ENCODE measurements at regions not wholly inside any gene's neighbourhood (a gene's known extent, or its start where the extent isn't known, plus 50 kb on each side); places are given as distances from the start of the nearest gene placed in this dataset.
"Not testable (repeated sequence)": the region's sequence is repeated elsewhere in the genome, so short reads cannot be mapped to it uniquely, and the experiment has no call there.

DNA sequence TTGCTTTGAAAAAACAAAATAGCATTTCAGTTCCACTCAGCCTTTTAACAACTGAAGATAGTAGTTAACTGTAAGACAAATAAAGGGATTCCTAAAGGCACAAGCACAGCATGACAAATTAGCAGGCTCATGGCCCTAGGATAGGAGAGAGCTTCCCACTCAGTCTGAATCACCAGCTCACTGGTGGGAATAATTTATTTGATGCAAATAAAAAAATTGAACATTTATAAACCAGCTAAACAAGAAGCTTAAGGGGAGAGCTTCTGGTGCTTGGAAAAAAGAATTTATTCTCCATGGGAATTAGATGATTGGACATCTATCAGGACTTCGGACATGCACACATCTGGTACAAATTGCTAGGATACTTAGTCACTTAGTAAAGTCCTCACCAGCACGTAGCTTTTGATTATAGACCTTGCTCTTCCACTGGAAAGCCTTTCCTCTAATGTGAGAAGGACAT lies 294.1 kb upstream of the TNC start:
- no peak for DNase-seq

DNA sequence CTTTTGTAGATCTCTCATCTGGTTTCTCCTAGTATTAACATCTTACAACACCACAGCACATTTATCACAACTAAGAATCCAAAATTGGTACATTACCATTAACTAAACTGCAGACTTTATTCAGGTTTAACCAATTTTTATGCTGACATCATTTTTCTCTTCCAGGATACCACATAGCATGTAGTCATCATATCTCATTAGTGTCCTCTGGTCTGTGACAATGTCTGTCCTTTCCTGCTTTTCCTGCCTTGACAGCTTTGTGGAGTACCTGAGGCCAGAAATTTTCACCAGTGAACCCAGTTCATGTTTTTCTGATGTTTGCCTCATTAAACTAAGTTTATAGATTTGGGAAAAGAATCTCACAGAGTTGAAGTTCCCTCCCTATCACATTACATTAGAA lies 294.7 kb upstream of the TNC start:
- DNase-seq: no peak

DNA sequence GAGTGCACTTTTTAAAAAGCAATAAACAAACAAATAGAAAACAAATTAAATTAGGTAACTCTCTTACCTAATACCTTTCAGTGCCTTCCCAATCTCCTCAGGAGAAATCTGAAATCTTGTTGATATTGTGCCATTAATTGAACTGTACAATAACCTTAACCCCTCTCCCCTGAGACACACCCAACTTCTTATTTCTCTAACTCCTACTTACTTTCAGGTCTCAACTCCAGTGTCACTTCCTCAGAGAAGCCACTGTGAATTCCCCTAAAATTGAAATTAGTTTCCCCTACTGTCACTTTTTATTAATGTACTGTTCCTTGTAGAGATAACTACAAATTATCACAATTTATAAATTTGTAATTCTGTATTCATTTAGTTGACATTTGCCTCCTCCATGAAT lies 295.3 kb upstream of the TNC start:
- no peak for DNase-seq

- no peak for DNase-seq
Measured at GRCh38 chr9:115413766-115414382, 295.9 kb upstream of the TNC start.

GRCh38 chr9:115414561-115414960 lies 296.6 kb upstream of the TNC start:
- DNase-seq: no peak

- no peak for DNase-seq
Measured at GRCh38 chr9:115415450-115415849, 297.5 kb upstream of the TNC start.

DNA sequence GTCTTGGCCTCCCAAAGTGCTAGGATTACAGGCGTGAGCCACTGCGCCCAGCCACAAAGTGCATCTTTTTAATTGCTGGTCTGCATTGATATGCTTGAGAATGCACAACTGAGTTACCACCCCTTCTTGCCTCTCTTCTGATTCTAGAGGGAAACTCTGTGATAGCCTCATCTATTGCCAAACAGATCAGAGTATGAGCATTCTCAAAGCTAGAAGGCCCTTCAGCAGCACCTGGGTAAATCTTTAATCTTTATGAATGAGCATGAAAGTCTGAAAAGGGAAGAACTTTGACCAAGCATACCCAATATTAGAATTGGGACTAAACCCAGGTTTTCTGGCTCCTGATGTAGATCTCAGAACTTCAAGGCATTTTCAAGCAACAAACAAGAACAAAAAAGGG lies 298.3 kb upstream of the TNC start:
- no peak for DNase-seq

- not testable (repeated sequence) for DNase-seq
Measured at GRCh38 chr9:115418181-115418580, 300.2 kb upstream of the TNC start.

- no peak for DNase-seq
Measured at GRCh38 chr9:115422932-115423440, 305.0 kb upstream of the TNC start.

- no peak for DNase-seq
Measured at GRCh38 chr9:115423646-115424045, 305.7 kb upstream of the TNC start.

GRCh38 chr9:115425601-115426000 lies 307.6 kb upstream of the TNC start:
- DNase-seq: no peak

DNA sequence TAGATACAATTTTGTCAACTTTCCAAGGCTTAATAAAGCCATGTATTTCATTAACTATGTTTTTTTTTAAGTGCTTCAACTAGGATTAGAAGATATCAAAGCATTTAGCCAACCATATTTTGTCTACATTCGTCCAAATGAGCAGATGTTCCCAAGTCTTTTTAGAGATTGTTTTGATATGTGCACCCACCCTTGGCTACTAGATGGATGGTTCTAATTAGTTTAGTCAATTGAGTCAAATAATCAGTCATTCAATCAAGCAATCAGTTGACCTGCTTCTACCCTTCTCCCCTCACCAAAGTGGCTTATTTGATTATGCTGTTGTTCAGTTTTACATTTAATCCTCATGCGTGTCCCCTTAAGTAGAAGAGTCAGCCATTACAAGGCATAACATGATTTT lies 319.5 kb upstream of the TNC start:
- no peak for DNase-seq

DNA sequence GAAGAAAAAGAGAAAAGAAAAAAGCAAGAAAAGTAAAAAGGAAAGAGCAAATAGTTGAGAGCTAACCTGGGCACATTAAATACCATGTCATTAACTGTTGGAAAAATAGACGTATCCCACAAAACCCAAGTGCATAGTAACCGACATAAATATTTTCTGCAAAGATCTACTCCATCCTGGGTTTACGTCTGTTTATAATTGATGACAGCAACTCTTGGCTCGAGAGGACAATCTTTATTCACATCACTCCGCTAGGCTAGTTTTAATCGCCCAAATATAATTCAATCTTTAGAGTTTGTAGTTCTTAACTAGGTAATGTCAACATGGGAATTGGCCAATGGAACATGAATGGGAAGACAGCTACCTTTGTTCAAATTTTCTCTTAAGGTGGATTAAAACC lies 321.7 kb upstream of the TNC start:
- no peak for DNase-seq

DNA sequence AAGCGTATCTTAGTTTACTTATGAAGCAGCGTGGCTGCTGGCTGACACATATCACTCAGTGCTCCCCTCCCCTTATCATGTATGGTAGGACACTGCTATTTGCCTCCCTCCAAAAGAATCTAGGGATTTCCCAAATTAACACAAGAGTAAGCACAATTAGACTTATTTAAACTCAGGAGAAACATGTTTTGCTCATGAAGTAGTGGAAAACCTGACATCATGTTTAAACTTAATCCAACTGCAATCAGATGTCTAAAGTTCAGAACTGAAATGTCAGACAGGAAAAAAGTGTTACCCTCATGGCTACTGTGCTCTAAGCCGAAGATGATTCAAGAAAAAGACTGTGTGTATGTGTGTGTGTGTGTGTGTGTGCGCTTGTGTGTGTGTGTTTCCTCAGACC lies 324.1 kb upstream of the TNC start:
- no peak for DNase-seq

DNA sequence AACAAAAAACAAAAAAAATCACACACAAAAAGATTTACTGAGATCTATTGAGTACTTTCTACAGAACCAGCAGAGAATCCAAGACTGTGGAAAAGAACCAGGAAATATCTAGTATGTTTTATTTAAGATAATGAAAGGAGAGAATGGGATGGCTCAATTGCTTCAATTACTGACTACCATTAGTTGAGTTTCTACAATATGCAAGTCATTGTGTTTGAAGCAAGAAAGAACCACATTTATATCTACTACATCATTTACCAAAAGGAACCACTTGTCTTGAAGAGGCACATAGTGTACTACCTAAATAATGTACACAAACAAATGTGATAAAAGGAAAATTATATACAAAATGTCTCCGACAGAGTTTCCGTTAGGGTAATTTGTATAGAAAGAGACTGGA lies 325.9 kb upstream of the TNC start:
- no peak for DNase-seq

- DNase-seq: no peak
Measured at GRCh38 chr9:115444959-115445358, 327.0 kb upstream of the TNC start.

DNA sequence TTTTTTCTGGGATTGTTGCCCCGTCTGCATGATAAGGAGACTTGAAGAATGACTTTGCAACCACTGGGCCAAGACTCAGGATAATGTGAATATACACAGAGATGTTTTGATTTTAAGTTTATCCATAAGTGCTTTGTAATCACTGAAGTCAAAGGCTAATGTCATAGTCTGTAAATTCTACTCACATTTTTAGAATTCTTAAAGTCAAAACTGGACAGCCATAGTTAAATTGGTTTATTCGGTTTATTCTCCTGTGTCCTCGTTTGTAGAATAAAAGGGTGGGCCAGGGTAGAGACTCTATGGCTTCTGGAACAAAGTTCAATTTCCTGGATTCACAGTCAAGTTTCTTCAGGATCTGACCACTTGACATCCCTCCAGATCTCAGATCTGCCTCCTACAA lies 327.7 kb upstream of the TNC start:
- no peak for DNase-seq

- DNase-seq: no peak
Measured at GRCh38 chr9:115456515-115456914, 338.6 kb upstream of the TNC start.

- DNase-seq: no peak
Measured at GRCh38 chr9:115461280-115461679, 343.3 kb upstream of the TNC start.

DNA sequence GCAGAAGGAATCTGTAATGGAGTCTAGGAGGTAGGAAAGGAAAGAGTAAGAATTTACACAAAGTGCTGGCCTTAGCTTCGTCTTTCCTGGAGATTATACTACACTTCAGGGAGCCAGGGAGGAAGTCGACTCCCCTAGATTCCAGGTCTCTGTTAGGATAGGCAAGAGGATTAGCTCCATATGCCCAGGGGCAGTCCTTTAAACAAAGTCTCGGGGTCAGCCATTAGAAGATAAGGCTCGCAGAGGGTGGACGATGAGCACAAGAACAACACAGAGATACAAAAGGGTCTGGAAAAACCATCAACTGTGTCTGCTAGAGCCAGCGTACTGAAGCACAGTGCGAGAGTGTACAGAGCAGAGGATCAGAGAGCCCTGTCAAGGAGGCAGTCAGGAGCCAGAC lies 344.7 kb upstream of the TNC start:
- no peak for DNase-seq

- no peak for DNase-seq
Measured at GRCh38 chr9:115466756-115467155, 348.8 kb upstream of the TNC start.

DNA sequence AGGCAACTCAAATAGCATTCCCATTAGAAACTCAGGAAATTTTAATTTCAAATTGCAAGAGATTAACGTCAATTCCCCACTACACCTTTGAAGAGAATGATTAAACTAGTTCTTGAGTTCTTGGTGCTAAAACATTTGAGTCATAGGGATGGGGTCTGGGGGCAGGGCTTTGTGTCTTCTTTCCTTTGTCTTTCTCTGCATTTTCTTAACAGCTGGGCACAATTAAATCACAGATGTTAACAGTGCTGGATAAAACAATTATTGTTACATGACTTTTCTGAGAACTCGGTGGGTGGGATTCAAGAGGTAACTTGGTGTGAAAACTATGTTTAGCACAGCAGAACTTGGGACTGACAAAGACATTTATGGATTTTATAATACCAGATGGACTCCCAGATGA lies 351.9 kb upstream of the TNC start:
- DNase-seq: no peak

DNA sequence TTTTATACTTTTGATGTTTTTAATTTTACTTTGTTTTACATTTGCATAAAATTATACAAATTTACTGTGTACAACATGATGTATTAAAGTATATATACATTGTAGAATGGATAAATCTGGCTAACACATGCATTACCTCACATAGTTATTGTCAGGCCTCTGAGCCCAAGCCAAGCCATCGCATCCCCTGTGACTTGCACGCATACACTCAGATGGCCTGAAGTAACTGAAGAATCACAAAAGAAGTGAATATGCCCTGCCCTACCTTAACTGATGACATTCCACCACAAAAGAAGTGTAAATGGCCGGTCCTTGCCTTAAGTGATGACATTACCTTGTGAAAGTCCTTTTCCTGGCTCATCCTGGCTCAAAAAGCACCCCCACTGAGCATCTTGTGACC lies 355.1 kb upstream of the TNC start:
- DNase-seq: not testable (repeated sequence)

DNA sequence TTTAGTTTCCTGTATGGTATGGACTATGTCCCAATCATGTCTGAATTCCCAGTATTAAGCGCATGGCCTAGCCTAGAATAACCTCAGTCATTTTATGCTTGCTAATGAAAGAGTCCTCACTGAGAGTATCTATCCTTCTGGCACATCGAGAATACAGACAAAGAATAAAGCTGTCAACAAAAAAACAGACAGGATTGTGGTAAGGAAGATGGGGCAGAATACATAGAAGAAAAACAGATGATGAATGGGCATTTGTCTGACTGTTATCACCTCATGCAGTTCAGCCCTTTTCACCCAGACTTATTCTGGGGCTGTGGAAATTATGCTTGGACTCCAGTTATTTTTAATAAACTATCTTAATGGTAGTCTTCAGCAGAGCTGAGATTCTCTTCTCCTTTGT lies 363.8 kb upstream of the TNC start:
- no peak for DNase-seq

DNA sequence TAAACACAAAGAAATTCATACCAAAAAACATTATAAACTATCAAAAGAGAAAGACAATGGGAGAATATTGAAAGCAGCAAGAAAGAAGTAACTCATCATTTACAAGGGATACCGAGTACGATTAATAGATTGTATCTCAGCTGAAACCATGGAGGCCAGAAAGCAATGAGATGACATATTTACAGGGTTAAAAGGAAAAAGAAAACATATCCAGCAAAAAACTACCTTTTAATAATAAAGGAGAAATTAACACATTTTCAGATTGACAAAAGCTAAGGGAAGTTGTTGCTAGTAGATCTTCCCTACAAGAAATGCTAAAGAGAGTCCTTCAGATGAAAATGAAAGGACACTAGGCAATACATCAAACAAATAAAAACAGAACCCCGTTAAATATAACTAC lies 364.8 kb upstream of the TNC start:
- no peak for DNase-seq

- no peak for DNase-seq
Measured at GRCh38 chr9:115492869-115493268, 374.9 kb upstream of the TNC start.

Data from CD4-positive, alpha-beta T cell treated with Interleukin-4 for 4 hours (primary cell).